ENCODE measurements at regions not wholly inside any gene's neighbourhood (a gene's known extent, or its start where the extent isn't known, plus 50 kb on each side); places are given as distances from the start of the nearest gene placed in this dataset.

DNA sequence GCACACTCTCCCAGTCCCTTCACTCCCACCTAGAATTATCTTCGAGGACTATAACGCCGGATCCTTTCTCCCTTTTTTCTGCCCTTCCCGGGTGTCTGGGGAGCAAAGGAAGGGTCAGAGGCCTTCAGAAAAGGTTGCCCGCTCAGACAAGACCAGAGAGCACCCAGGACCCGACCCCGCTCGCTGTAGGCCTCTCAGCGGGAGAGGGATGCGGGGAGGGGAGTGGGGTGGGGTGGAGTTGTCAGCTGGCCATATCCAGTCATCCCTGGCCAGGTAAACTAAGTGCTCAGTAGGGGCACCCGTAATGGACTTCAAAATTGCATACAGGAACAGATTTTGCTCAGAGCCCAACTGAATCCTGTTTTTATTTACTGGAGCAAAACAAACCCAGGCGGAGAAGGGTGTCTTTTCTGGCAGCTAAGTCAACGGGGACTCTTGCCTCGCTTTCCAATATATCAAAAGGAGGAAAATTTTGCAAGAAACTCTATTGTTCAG is 65.0 kb downstream of the NOL4 start:
- ATAC-seq, result peak; percentile 27; the same call in 2 of the 3 replicates
- TF ChIP-seq SNAI2 (CRISPR knock-in tag; IDR thresholded peaks at IDR 0.05) (no peak), TOX (CRISPR knock-in tag; IDR thresholded peaks at IDR 0.05; ENCODE audit: borderline replicate concordance) (no peak), ZNF565 (CRISPR knock-in tag; conservative IDR thresholded peaks at IDR 0.05; ENCODE audit: low read depth) (no peak), ISL1 (CRISPR knock-in tag; IDR thresholded peaks at IDR 0.05) (no peak), ZNF8 (CRISPR knock-in tag; IDR thresholded peaks at IDR 0.05) (no peak), CSDC2 (CRISPR knock-in tag; IDR thresholded peaks at IDR 0.05) (no peak), RARB (CRISPR knock-in tag; IDR thresholded peaks at IDR 0.05) (no peak), ZC3H10 (CRISPR knock-in tag; IDR thresholded peaks at IDR 0.05) (no peak), ESRRG (CRISPR knock-in tag; IDR thresholded peaks at IDR 0.05) (no peak), ZFP30 (CRISPR knock-in tag; IDR thresholded peaks at IDR 0.05) (no peak), BACH2 (CRISPR knock-in tag; IDR thresholded peaks at IDR 0.05; ENCODE audit: borderline replicate concordance) (no peak)
- TF ChIP-seq, protein P1, sequence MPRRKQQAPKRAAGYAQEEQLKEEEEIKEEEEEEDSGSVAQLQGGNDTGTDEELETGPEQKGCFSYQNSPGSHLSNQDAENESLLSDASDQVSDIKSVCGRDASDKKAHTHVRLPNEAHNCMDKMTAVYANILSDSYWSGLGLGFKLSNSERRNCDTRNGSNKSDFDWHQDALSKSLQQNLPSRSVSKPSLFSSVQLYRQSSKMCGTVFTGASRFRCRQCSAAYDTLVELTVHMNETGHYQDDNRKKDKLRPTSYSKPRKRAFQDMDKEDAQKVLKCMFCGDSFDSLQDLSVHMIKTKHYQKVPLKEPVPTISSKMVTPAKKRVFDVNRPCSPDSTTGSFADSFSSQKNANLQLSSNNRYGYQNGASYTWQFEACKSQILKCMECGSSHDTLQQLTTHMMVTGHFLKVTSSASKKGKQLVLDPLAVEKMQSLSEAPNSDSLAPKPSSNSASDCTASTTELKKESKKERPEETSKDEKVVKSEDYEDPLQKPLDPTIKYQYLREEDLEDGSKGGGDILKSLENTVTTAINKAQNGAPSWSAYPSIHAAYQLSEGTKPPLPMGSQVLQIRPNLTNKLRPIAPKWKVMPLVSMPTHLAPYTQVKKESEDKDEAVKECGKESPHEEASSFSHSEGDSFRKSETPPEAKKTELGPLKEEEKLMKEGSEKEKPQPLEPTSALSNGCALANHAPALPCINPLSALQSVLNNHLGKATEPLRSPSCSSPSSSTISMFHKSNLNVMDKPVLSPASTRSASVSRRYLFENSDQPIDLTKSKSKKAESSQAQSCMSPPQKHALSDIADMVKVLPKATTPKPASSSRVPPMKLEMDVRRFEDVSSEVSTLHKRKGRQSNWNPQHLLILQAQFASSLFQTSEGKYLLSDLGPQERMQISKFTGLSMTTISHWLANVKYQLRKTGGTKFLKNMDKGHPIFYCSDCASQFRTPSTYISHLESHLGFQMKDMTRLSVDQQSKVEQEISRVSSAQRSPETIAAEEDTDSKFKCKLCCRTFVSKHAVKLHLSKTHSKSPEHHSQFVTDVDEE (CRISPR knock-in tag; IDR thresholded peaks at IDR 0.05), result no peak
- TF ChIP-seq, protein P2, sequence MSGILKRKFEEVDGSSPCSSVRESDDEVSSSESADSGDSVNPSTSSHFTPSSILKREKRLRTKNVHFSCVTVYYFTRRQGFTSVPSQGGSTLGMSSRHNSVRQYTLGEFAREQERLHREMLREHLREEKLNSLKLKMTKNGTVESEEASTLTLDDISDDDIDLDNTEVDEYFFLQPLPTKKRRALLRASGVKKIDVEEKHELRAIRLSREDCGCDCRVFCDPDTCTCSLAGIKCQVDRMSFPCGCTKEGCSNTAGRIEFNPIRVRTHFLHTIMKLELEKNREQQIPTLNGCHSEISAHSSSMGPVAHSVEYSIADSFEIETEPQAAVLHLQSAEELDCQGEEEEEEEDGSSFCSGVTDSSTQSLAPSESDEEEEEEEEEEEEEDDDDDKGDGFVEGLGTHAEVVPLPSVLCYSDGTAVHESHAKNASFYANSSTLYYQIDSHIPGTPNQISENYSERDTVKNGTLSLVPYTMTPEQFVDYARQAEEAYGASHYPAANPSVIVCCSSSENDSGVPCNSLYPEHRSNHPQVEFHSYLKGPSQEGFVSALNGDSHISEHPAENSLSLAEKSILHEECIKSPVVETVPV (CRISPR knock-in tag; IDR thresholded peaks at IDR 0.05), result no peak

DNA sequence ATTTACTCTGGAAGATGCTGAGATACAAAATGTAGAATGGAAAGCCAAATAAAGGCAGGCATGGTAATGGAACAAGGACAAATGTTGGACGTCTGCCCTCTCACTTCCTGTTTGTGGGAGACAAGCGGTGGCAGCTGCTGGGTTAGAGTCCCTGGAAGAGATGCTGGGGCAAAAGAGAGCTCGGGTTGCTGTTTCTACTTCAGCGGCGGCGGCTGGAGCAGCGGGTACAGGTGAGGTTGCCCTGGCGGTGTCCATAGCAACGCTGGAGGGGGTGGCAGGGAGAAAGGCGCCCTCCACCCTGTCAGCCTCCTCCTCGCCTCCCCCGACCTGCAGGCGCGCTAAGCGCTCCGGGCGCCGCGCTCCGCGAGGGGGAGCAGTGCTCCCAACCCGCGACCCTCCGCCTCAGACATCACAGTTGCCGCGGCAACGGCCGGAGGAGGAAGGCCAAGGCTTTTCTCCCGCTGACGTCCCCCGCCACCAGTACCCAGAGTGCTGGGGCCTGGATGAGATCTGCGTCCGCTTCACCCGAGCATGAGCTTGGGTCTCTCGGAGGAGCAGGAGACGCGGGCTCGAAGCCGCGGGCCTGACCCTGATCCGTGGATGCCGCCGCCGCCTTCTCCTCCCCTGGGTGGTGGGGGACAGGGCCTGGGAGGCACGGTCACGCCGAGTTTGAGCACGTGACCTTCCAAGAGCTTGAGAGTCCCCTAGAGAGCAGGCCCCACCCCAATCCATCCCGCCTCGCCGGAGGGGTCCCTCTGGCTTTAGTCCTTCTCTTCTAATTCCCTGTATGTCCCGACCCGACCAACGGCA is 65.6 kb downstream of the NOL4 start:
- no peak for TF ChIP-seq TCF4 (CRISPR knock-in tag; IDR thresholded peaks at IDR 0.05; ENCODE audit: borderline replicate concordance)
- TF ChIP-seq, protein P2 (CRISPR knock-in tag; IDR thresholded peaks at IDR 0.05), result no peak
- TF ChIP-seq, protein P1 (CRISPR knock-in tag; IDR thresholded peaks at IDR 0.05), result 0 out of 2 replicates have a peak, but pooled peaks have one; percentile 32
- TF ChIP-seq ZNF8 (CRISPR knock-in tag; IDR thresholded peaks at IDR 0.05), result 0 out of 2 replicates have a peak, but pooled peaks have one; percentile 26
- ATAC-seq, result peak; percentile 86

DNA sequence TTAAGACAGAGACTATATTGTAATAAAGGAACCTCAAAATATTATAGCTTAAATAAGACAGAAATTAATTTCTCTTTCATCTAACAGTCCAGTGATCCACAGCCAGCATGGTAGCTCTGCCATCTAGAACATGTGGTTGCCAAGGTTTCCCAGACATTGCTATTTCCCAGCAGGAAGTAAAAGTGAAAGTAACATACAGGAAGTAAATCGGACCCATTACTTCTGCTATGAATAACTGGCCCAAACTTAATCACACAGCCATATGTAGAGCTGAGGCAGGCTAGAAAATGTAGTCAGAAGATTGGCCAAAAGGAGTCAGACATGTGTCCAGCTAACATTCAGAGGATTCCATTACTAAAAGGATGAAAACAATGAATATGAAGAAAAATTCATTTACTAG is 71.0 kb downstream of the NOL4 start:
- peak; percentile 68 for ATAC-seq
- TF ChIP-seq, protein P2 (CRISPR knock-in tag; IDR thresholded peaks at IDR 0.05), result no peak
- TF ChIP-seq RARB (CRISPR knock-in tag; IDR thresholded peaks at IDR 0.05) (no peak), ZNF8 (CRISPR knock-in tag; IDR thresholded peaks at IDR 0.05) (no peak), CSDC2 (CRISPR knock-in tag; IDR thresholded peaks at IDR 0.05) (no peak), BACH2 (CRISPR knock-in tag; IDR thresholded peaks at IDR 0.05; ENCODE audit: borderline replicate concordance) (no peak), TOX (CRISPR knock-in tag; IDR thresholded peaks at IDR 0.05; ENCODE audit: borderline replicate concordance) (no peak), TCF4 (CRISPR knock-in tag; IDR thresholded peaks at IDR 0.05; ENCODE audit: borderline replicate concordance) (no peak), ESRRG (CRISPR knock-in tag; IDR thresholded peaks at IDR 0.05) (no peak), SNAI2 (CRISPR knock-in tag; IDR thresholded peaks at IDR 0.05) (no peak), ARNTL (CRISPR knock-in tag; IDR thresholded peaks at IDR 0.05; ENCODE audit: borderline replicate concordance, low read depth) (no peak)
- TF ChIP-seq, protein P3, sequence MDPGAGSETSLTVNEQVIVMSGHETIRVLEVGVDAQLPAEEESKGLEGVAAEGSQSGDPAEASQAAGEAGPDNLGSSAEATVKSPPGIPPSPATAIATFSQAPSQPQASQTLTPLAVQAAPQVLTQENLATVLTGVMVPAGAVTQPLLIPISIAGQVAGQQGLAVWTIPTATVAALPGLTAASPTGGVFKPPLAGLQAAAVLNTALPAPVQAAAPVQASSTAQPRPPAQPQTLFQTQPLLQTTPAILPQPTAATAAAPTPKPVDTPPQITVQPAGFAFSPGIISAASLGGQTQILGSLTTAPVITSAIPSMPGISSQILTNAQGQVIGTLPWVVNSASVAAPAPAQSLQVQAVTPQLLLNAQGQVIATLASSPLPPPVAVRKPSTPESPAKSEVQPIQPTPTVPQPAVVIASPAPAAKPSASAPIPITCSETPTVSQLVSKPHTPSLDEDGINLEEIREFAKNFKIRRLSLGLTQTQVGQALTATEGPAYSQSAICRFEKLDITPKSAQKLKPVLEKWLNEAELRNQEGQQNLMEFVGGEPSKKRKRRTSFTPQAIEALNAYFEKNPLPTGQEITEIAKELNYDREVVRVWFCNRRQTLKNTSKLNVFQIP (CRISPR knock-in tag; IDR thresholded peaks at IDR 0.05; ENCODE audit: borderline replicate concordance, low read depth), result no peak
- TF ChIP-seq, protein P4, sequence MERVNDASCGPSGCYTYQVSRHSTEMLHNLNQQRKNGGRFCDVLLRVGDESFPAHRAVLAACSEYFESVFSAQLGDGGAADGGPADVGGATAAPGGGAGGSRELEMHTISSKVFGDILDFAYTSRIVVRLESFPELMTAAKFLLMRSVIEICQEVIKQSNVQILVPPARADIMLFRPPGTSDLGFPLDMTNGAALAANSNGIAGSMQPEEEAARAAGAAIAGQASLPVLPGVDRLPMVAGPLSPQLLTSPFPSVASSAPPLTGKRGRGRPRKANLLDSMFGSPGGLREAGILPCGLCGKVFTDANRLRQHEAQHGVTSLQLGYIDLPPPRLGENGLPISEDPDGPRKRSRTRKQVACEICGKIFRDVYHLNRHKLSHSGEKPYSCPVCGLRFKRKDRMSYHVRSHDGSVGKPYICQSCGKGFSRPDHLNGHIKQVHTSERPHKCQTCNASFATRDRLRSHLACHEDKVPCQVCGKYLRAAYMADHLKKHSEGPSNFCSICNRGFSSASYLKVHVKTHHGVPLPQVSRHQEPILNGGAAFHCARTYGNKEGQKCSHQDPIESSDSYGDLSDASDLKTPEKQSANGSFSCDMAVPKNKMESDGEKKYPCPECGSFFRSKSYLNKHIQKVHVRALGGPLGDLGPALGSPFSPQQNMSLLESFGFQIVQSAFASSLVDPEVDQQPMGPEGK (CRISPR knock-in tag; IDR thresholded peaks at IDR 0.05; ENCODE audit: borderline replicate concordance), result no peak

Measured in SK-N-SH treated with all-trans-retinoic acid at 6 μM for 48 hours (cell line).